Immature natural killer cell (primary cell): ENCODE measurements at regions not wholly inside any gene's neighbourhood (a gene's known extent, or its start where the extent isn't known, plus 50 kb on each side); places are given as distances from the start of the nearest gene placed in this dataset.

Experiments used
- DNase-seq, 3 donors: peaks; one replicate each; pipeline ENCODE4 v3.0.0; 2022; ENCODE audit warnings: mixed read lengths in 1 of 3
- H3K27ac Mint-ChIP-seq, 6 donors: one replicate each; pipeline ENCODE4 v1.8.0; 2020; ENCODE audit warnings: mixed read lengths in 6 of 6, mild to moderate bottlenecking in 5 of 6, inconsistent platforms in 4 of 6, moderate library complexity in 3 of 6
- H3K27me3 Mint-ChIP-seq, 3 donors: one replicate each; pipeline ENCODE4 v1.8.0; 2020 to 2021; ENCODE audit warnings: low read depth in 3 of 3, mild to moderate bottlenecking in 3 of 3, mixed read lengths in 3 of 3, moderate library complexity in 3 of 3, inconsistent platforms in 1 of 3
- H3K36me3 Mint-ChIP-seq, 3 donors: one replicate each; pipeline ENCODE4 v1.8.0; 2020; ENCODE audit warnings: mixed read lengths in 3 of 3, inconsistent platforms in 2 of 3, mild to moderate bottlenecking in 2 of 3
- H3K4me1 Mint-ChIP-seq, 2 donors: one replicate each; pipeline ENCODE4 v1.8.0; 2020; ENCODE audit warnings: inconsistent platforms in 2 of 2, mild to moderate bottlenecking in 2 of 2, mixed read lengths in 2 of 2, moderate library complexity in 1 of 2
- H3K4me3 Mint-ChIP-seq, 5 donors: one replicate each; pipeline ENCODE4 v1.8.0; 2020; ENCODE audit warnings: mild to moderate bottlenecking in 5 of 5, mixed read lengths in 5 of 5, inconsistent platforms in 3 of 5, moderate library complexity in 3 of 5
- H3K9me3 Mint-ChIP-seq, 6 donors: one replicate each; pipeline ENCODE4 v1.8.0; 2020; ENCODE audit warnings: mild to moderate bottlenecking in 6 of 6, mixed read lengths in 6 of 6, inconsistent platforms in 4 of 6, moderate library complexity in 3 of 6

DNA sequence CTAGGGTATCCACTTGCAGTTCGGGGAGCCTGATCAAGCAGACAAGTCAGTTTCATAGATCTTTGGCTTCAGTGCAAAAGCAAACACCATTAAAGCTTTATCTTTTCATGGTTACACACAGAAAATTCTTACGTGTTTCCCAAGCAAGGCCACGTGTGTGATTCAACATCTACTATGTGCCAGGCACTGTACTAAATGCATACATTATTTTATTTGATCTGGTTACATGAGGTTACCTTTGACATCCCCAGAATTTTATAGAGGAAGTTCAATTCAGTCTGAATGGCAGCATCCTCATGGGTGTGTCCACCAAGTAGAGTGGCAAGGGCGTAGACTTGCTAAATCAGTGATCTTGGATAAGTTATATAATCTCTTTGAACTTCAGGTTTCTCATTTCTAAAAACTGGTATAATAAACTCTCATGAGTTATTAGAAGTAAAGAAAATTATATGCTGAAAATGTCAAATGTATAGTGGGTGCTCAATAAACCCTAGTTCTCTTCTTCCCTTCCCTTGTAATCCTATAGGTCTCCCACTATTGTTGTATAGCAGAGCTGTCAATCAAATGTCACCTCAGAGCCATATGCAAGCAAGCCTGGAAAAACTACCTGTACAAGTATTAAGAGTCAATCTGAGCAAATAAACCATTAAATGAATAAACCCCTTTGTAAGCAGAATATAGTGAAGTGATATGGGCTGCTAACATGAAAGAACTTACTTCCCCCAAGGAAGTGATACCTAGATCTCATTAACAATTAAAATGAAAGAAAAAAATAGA, 50.3 kb upstream of the TMX1 start:
- H3K9me3 Mint-ChIP-seq, result no peaks in the 10 kb centered on the region
- no peaks in the 10 kb centered on the region for H3K4me1 Mint-ChIP-seq
- H3K4me3 Mint-ChIP-seq, result no peak overlapping the region
- no peak overlapping the region for H3K27ac Mint-ChIP-seq
- no peak for DNase-seq
- H3K36me3 Mint-ChIP-seq, result no peaks in the 10 kb centered on the region
- peaks cover 1 to 2% (median 2%) of the 10 kb centered on the region in 3 donors for H3K27me3 Mint-ChIP-seq
